SJSA1 (cell line): ENCODE measurements at regions not wholly inside any gene's neighbourhood (a gene's known extent, or its start where the extent isn't known, plus 50 kb on each side); places are given as distances from the start of the nearest gene placed in this dataset.

ENCODE experiments used
- DNase-seq, 2 experiments: peaks; one replicate each; pipeline ENCODE4 v3.0.0-alpha.2; 2015 to 2020; ENCODE audit warnings: low spot score in 2 of 2, low read depth in 1 of 2
- H3K27ac ChIP-seq: fragments of 250-450 bp; sonication (Bioruptor Pico); 2 replicates; pipeline ENCODE4 v1.5.1; 2020; ENCODE audit warnings: mild to moderate bottlenecking, moderate library complexity
- H3K27me3 ChIP-seq: fragments of 250-450 bp; sonication (Bioruptor Pico); replicated peaks from 2 replicates; pipeline ENCODE4 v1.5.1; 2020; ENCODE audit warnings: mild to moderate bottlenecking, moderate library complexity
- H3K36me3 ChIP-seq: fragments of 250-450 bp; sonication (Bioruptor Pico); 2 replicates; pipeline ENCODE4 v1.5.1; 2020; ENCODE audit warnings: mild to moderate bottlenecking
- H3K4me1 ChIP-seq: fragments of 250-450 bp; sonication (Bioruptor Pico); replicated peaks from 2 replicates; pipeline ENCODE4 v1.6.1; 2021; ENCODE audit warnings: mild to moderate bottlenecking
- H3K4me3 ChIP-seq: fragments of 250-450 bp; sonication (Bioruptor Pico); 2 replicates; pipeline ENCODE4 v1.5.1; 2020; ENCODE audit warnings: mild to moderate bottlenecking
- H3K9me3 ChIP-seq: fragments of 250-450 bp; sonication (Bioruptor Pico); replicated peaks from 2 replicates; pipeline ENCODE4 v1.5.1; 2020; ENCODE audit warnings: mild to moderate bottlenecking

DNA sequence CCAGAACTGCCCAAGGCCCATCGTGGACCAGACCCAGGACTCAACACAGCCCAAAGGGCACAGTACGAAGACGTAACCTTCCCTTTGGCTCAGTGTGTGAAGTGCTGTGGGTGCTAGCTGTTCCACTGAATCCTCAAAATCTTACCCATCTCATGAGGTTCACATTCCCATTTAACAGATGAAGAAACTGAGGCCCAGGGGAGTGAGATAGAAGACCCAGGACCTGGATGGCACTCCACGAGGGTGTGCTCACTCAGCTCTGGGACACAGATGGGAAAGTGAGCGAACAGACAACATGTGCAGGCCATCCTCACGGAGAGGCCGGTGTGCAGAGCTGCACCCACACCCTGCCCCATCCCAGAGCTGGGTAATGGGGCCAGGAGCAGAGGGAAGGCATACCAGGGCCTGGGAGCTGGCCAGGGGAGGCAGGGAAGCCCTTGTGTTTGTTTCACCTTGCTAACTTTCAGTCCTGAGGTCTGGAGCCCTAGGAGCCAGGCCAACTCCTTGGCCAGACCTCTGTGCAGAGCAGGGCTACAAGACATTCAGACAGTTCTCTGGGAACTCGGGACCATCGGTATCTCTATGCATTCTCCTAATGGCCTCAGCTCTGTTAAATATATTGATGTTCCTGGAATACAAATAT, 100.3 kb upstream of the ZMIZ1 start:
- Histone ChIP-seq H3K4me3 (no peak overlapping the region), H3K36me3 (no peaks in the 10 kb centered on the region), H3K4me1 (peaks cover 39% of the 10 kb centered on the region), H3K27me3 (no peaks in the 10 kb centered on the region), H3K9me3 (no peaks in the 10 kb centered on the region), H3K27ac (no peak overlapping the region)
- DNase-seq, result no peak

DNA sequence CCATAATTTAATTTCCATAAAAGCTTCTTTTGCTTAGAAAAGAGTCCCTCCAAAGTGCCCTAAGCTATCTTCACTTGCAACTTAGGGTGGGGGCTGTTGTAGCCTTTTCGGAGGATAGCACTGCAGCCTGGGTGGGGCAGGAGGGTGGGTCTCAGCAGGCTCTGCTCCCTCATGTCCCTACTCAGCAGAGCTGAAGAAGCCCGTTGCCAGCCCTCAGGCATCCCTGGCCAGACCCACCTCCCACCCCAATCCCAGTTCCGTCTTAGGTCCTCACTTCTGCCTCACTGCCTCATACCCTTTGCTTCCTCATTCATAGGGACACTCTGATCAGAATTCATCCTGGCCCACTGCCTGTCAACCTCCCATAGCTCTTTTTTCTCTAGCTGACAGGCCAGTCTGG, 99.8 kb upstream of the ZMIZ1 start:
- Histone ChIP-seq H3K4me3 (no peak overlapping the region), H3K36me3 (no peaks in the 10 kb centered on the region), H3K9me3 (no peaks in the 10 kb centered on the region), H3K27ac (no peak overlapping the region), H3K27me3 (no peaks in the 10 kb centered on the region), H3K4me1 (peaks cover 40% of the 10 kb centered on the region)
- no peak for DNase-seq

DNA sequence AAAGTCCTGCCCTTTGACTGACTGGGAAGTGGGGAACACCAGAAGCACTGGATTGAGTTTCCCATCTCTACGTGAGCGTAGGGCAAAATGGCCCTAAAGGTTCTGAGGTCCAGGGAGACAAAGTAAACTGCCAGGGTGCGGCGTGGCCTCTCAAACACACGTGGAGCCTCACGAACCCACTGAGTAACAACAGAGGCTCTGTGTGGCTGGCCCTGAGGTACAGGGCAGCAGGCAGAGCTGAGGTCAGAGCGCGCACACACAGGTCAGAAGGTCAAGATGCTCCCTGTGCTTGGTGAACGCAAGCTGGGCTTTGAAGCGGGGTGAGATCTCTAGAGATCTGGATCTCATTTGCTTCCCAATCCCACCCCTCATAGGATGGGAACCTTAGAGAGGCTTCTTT, 99.0 kb upstream of the ZMIZ1 start:
- H3K4me3 ChIP-seq, result no peak overlapping the region
- no peak for DNase-seq
- no peaks in the 10 kb centered on the region for H3K36me3 ChIP-seq
- H3K4me1 ChIP-seq, result peaks cover 43% of the 10 kb centered on the region
- no peaks in the 10 kb centered on the region for H3K9me3 ChIP-seq
- H3K27ac ChIP-seq, result no peak overlapping the region
- H3K27me3 ChIP-seq, result no peaks in the 10 kb centered on the region

DNA sequence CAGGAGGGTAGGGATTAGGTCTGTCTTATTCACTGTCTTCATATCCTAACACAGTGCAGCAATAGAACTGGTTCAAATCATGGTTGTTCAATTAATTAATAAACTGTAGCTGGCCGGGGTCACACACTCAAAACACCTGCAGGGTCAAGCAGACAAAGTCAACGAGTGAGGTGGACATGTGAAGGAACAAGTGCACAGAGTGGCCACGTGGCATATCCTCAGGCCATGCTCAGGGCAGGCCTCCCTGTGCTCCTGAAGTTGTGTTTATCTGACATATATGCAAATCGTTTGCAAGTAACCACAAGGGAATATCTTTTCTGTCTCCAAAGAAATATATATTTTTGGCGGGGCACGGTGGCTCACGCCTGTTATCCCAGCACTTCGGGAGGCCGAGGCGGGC, 98.5 kb upstream of the ZMIZ1 start:
- Histone ChIP-seq H3K36me3 (no peaks in the 10 kb centered on the region), H3K9me3 (no peaks in the 10 kb centered on the region), H3K4me3 (no peak overlapping the region), H3K27ac (no peak overlapping the region), H3K4me1 (peaks cover 43% of the 10 kb centered on the region), H3K27me3 (no peaks in the 10 kb centered on the region)
- no peak for DNase-seq

DNA sequence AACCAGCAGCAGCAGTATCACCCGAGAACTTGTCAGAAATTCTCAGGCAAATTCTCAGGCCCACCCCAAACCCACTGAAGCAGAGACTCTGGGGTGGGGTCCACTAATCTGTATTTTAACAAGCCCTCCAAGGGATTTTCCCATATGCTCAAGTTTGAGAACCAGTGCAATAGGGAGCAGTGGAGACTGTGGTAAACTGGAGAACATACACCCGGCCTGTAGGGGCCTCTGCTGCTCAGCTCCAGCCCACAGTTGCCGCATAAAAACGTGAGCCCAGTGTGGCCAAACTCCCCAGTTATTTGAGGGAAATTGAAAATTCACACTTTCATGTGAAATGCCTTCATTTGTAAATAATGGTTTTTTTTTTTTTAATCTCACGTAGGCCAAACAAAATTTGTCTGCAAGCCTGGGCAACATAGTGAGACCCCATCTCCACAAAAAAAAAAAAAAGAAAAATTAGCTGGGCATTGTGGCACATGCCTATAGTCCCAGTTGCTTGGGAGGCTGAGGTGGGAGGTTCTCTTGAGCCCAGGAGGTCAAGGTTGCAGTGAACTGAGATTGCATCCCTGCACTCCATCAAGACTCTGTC, 97.6 kb upstream of the ZMIZ1 start:
- H3K4me3 ChIP-seq, result no peak overlapping the region
- H3K27me3 ChIP-seq, result no peaks in the 10 kb centered on the region
- H3K36me3 ChIP-seq, result no peaks in the 10 kb centered on the region
- no peak for DNase-seq
- no peaks in the 10 kb centered on the region for H3K9me3 ChIP-seq
- peaks cover 37% of the 10 kb centered on the region for H3K4me1 ChIP-seq
- H3K27ac ChIP-seq, result no peak overlapping the region

DNA sequence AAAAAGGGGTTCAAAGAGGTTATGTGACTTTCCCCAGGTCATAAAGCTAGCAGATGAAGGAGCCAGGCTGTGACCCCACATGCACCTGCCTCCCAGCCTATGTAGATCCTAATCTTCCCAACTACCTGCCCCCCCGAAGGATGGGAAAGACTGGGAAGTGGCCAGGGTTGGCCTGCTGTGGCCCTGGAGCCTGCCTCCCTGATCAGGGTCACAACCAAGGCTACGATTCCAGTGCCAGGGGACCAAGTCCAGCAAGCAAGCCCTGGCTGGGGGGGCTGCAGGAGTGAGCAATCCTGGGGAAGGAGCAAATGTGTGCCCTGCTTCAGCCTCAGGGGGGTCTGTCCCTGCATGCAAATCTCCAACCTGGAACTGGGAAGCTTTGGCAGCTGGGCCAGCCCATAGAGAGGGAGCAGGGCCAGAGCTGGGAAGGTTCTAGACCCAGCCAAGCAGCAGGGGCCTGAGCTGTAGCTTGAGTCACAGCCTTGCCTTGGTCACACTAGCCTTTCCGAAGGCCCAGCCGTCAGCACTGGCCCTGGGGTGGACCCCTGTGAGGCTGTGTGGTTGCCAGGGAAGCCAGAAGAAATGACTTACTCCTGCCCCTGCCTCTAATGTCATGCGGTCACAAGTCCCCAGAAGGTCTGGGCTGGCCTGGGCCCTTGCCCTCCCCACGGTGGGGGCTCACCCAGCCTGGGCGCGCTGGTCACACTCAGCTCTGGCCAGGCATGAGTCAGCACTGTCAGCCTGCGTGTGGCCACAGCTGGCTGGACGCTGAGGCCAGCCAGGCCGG, 96.4 kb upstream of the ZMIZ1 start:
- H3K9me3 ChIP-seq, result no peaks in the 10 kb centered on the region
- DNase-seq, result peak; percentile 92 to 95
- H3K4me3 ChIP-seq, result no peak overlapping the region
- H3K27me3 ChIP-seq, result no peaks in the 10 kb centered on the region
- H3K4me1 ChIP-seq, result peaks cover 37% of the 10 kb centered on the region
- H3K27ac ChIP-seq, result peak overlapping the region; percentile 96
- H3K36me3 ChIP-seq, result no peaks in the 10 kb centered on the region

DNA sequence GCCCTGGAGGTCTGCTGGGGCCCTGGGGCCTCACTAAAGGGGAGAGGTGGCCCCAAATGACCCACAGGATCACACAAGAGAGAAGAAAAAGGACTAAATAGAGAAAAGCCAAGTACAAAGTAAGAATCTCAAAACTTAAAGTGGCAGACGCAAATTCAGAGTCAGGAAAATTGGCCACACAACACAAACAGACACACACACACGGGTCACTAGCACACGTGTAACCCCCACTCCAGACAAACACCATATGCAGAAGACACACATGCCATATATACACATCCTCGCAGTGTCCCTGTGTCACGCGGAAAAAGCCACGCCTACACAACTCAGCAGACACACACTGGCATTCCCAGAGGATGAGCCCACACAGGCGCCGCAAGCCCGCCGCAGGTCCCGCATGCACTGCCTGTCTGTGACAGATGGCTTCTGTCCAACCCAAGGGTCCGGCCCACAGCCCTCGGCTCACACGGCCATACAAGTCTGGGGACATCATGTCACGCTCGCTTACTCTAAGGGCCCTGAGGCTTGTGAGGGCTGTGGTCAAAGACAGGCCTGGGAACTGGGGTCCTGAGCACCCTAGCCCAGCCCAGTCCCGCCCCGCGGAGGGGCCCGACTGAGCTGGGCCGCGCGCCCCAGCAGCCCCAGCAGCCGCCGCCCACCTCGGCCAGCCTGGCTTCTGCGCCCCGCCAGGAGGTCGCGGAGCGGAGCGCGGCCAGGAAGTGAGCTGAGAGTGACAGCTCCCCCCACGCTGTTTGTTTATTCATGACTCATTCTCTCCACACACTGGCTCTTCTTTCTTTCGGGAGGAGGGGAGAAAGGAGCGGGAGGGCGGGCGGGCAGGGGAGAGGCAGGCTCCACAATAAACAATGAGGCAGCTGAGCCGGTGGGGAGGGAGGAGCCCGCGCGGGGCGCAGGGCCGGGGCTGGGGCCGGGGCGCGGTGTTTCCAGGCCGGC, 95.5 kb upstream of the ZMIZ1 start:
- Histone ChIP-seq H3K27me3 (no peaks in the 10 kb centered on the region), H3K9me3 (no peaks in the 10 kb centered on the region), H3K4me1 (peaks cover 45% of the 10 kb centered on the region), H3K27ac (peak overlapping the region; percentile 96), H3K4me3 (peak overlapping the region; percentile 29), H3K36me3 (no peaks in the 10 kb centered on the region)
- peak; percentile 96 to 98 for DNase-seq

DNA sequence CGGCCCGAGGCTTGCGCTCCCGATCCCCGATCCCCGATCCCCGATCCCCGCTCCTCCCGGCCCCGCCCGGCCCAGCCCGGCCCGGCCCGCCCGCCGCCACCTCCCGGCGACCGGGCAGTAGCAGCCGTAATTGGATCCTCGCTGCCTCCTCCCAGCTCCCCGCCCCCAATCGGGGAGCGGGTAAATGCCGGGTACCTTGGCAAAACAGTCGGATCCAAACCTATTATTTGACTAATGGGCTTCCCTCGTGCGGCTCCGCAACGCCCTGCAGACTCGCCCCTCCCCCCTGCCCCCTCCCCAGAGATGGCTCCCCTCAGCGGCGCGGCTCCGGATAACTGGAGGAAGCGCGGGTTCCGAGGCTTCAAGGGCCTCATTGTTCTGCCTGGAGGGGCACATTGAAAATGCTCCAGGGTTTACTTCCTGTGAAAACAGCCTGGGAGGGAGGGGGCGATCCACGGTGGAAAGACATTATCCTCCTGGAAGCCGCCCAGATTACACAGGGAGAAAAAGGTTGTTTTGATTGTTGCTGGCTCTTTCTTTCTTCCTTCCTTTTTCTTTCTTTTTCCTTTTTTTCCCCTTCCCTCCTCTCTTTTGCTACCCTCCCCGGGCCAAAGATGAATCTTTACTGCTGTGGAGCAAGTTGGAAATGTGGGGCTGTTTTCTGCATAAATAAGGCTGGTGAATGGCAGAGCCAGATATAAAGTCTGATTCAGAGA, 94.7 kb upstream of the ZMIZ1 start:
- Histone ChIP-seq H3K36me3 (no peaks in the 10 kb centered on the region), H3K9me3 (no peaks in the 10 kb centered on the region), H3K27me3 (no peaks in the 10 kb centered on the region), H3K4me3 (peak overlapping the region; percentile 29), H3K27ac (peak overlapping the region; percentile 96), H3K4me1 (peaks cover 47% of the 10 kb centered on the region)
- peak; percentile 83 to 88 for DNase-seq

DNA sequence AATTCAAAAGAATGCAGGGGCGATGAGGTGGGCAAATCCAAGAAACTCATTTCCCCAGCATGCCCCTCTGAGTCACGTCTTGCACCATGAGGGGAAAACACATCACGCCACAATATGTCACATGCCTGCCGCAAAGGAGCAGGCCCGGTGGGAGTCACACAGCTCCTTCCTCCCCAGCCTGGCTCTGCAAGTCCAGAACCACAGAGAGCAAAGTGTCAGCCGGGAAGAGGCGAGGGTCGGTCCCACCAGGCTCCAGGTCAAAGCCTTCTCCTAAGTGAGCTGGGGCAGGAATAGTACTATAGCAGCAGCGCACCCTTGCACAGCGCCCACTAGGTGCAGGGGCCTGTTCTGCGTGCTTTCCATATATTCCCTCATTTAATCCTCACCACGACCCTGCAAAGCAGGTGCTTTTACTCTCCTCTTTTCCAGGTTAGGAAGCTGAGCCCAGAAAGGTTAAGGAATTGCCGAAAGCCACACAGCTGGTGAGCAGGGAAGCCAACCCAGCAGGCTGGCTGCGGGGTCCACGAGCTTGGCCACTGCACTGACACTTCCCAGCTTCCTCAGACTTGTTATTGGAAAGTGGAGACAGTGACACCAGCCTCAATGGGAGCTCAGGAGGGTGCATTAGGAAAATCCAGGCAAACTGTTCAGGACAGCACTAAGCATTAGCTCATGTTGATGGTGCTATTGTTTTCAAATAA, 94.0 kb upstream of the ZMIZ1 start:
- Histone ChIP-seq H3K36me3 (no peaks in the 10 kb centered on the region), H3K9me3 (no peaks in the 10 kb centered on the region), H3K27me3 (no peaks in the 10 kb centered on the region), H3K27ac (peak overlapping the region; percentile 96), H3K4me1 (peaks cover 47% of the 10 kb centered on the region), H3K4me3 (peak overlapping the region; percentile 29)
- peak in 1 of 2 experiments; percentile 90 for DNase-seq

DNA sequence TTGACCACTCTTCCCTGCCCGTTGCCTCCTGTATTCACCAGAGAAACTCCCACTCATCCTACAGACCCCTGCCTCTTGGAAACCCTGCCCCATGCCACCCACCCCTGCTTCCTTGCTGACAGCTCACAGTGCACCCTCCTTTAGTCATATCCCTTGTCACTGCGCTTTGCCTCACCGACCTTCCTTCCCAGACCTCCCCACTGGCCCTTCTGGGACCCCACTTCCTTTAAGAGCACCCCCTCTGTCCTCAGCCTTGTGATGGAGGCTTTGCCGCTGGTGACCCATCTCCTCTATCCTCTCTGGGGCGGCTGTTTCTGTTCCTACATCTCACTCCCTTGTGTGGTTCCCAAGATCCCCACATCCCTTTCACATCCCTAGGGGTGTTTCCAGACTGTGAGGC, 92.8 kb upstream of the ZMIZ1 start:
- Histone ChIP-seq H3K4me3 (no peak overlapping the region), H3K4me1 (peaks cover 58% of the 10 kb centered on the region), H3K36me3 (no peaks in the 10 kb centered on the region), H3K27me3 (no peaks in the 10 kb centered on the region), H3K27ac (no peak overlapping the region), H3K9me3 (no peaks in the 10 kb centered on the region)
- no peak for DNase-seq

DNA sequence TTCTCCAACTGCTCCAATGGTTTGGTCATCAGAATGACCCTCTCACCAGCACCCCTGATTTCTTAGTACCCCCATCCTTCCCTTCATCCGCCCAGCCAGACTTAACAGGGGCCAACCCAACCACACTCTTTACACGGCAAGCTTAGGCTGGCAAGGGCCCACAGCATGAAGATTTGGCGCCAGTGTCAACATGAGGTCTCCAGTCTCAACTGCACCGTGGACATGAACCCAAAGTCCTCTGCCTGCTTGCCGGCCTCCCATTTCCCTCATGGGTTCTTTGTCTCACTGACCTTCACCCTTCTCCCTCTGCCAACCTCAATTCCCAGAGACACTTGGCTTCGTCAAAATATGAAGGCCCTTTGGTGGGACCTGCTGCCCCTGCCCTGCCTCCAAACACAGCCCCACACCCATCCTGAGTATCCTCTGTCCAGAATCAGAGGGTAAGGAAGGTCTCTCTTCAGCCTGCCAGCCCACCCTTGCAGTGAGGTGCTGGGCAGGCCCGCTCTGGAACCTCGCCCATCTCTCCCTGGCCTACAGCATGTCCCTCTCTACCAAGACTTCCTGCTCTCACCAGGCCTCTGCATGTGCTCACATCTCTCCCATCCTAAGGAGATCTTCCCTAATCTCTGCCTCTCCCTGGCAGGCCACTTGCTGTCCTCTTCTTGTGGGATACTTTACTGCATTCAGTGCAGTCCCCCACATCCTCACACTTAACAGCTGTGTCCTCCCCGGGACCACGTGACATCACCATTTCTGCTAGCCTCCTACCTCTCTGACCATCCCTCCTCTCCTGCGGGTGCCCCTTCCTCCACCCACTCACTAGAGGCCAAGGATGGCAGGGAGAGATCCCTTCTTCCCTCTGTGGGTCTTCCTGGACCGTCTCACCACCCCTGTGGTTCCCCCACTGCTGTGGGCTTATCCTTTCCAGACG, 91.7 kb upstream of the ZMIZ1 start:
- Histone ChIP-seq H3K36me3 (no peaks in the 10 kb centered on the region), H3K27ac (no peak overlapping the region), H3K4me1 (peaks cover 53% of the 10 kb centered on the region), H3K9me3 (no peaks in the 10 kb centered on the region), H3K4me3 (no peak overlapping the region), H3K27me3 (no peaks in the 10 kb centered on the region)
- DNase-seq, result no peak

DNA sequence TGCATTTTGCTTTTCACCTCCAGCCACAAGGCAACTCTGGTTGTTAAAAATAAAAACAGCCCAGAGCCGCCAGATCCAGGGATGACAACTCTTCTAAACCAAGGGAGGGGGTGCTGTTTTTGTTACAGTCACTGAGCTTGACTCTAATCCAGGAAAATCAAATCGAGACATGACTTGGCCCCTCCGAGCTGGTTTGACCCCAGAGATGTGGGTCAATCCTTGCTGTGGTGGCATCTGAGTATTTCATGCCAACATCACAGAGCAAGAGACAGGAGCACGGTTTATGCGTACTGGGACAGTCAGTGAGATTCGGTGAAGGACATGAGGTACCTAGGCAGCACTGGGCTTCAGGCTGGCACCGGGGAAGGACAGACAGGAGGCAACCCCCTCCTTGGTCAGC, 88.8 kb upstream of the ZMIZ1 start:
- no peak for DNase-seq
- Histone ChIP-seq H3K9me3 (no peaks in the 10 kb centered on the region), H3K27ac (no peak overlapping the region), H3K27me3 (no peaks in the 10 kb centered on the region), H3K4me3 (no peak overlapping the region), H3K4me1 (peaks cover 29% of the 10 kb centered on the region), H3K36me3 (no peaks in the 10 kb centered on the region)
